Pons (tissue), 1 donor: ENCODE measurements at regions not wholly inside any gene's neighbourhood (a gene's known extent, or its start where the extent isn't known, plus 50 kb on each side); places are given as distances from the start of the nearest gene placed in this dataset.
"Not testable (repeated sequence)": the region's sequence is repeated elsewhere in the genome, so short reads cannot be mapped to it uniquely, and the experiment has no call there.

Experiments
- DNase-seq: peaks from one replicate; pipeline ENCODE4 v3.0.0-alpha.2; 2016; ENCODE audit warnings: low spot score

DNA sequence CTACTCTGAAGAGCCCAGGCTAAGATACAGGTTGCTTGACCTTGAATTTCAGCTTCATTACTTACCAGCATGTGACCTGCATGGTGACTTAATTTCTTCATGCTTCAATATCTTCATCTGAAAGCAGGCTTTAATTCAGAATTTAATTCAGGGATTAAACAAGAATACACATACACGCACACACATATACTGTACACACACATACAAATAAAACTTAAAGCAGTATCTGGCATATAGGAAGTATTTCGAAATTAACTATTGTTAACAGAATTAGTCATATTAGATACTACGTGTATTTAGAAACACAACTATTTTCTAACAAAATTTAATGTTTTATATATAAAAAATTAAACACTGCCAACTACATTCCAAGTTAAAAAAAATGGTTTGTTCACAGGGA lies 640.3 kb downstream of the SLC6A15 start:
- DNase-seq: no peak

DNA sequence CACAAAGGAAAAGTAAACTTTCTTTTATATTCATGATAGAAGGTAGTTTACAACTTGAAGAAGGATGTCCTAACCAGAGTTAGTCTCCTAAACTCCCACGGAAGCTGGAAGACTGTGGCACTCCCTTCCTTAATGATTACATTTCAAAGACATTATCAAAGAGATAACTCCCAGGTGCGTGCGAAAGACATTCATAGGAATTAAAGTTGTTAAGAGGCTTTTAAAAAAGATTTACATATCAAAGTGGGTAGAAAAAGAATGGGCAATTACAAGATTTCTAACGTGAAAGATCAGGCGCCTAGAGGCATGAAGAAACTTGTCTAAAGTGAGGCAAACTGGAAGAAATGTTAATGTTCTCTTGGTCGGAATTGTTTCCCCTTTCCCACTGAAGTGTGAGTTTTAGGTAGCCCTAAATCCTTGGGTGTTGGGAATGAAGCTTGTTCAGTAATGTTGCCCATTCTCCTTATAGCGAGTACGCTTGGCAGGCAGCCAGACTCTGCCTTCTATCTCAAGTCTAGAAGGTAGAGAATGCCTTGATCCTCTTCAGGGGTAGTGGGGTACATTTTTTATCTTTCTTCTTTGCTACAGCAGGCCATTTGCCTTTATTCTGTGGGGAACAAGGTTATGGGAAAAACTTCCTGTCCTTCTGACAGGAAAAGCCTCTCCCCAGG lies 642.0 kb downstream of the SLC6A15 start:
- no peak for DNase-seq

DNA sequence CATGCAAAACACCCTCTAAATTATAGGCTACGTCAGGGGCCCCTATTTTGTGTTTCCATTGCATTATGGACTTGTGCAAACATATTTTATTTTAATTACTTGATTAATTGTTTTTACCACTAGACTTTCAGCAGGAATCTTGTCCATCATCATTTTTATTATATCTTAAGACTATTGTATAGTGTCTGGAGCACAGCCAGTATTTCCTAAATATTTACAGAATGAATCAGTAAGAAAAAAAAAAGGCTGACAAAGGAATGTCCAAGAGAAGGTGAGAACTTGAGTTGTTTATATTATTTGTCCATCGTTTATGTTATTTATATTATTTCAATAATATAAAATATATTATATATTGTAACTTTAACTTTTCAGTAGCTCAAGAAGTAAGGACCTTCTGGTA lies 664.7 kb downstream of the SLC6A15 start:
- DNase-seq: no peak

GRCh38 chr12:84243686-84244085 lies 668.9 kb downstream of the SLC6A15 start:
- DNase-seq: no peak

DNA sequence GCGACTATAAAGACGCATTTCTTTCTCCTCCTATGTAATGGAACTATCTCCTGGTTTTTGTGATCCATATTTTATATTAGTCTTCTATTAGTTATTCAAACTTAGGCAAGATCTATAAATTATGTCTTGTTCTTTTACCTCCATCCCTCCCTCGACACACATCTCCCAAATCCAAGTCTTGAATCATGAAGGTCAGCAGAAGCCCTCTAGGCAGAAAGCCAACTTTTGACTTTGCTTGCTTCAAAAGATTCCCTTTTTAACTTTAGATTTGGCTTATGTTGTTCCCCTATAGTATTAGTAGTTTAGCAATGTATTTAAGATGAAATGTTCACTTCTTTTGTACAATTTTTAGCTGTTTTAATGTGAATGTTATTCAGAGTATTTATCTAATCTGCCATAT lies 689.8 kb downstream of the SLC6A15 start:
- no peak for DNase-seq

- no peak for DNase-seq
Observed at GRCh38 chr12:84218406-84218805, 694.2 kb downstream of the SLC6A15 start.

DNA sequence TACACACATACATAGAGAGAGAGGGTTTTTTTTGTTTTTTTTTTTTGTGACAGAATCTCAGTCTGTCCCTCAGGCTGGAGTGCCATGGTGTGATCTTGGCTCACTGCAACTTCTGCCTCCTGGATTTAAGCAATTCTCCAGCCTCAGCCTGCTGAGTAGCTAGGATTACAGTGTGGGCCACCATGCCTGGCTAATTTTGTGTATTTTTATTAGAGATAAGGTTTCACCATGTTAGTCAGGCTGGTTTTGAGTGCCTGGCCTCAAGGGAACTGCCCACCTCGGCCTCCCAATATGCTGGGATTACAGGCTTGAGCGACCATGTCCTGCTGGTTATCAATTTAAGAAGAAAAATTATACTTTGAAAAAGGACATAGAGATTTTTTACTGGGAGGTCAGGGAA lies 710.6 kb downstream of the SLC6A15 start:
- no peak for DNase-seq

DNA sequence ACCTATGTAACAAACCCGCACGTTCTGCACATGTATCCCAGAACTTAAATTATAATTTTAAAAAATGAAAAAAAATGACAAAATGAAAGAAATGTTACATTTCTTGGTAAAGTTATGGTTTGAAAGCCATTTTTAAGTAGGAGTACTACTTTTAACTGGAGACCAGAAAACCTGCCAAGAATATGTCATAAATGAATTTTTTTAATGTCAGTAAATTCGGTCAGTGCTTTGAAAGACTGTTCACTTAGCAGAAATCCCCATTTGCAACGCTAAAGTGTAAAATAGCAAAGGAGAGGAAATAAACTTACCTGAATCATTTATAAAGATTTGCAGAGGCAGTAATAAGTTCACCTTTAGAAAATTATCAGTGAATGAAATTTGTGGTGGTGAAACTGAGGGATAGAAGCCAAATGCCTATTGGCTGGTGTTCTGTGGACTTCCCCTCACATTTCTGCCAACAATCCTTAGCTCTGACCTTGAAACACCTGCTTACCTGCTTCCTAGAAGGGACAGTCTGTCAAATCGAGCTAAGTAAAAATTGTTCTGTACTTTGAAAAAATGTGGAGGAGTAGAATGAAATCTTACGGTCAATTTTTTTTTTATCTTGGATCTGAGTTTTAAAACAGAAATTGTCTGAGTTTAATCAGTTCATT lies 714.2 kb downstream of the SLC6A15 start:
- DNase-seq: peak; percentile 27

DNA sequence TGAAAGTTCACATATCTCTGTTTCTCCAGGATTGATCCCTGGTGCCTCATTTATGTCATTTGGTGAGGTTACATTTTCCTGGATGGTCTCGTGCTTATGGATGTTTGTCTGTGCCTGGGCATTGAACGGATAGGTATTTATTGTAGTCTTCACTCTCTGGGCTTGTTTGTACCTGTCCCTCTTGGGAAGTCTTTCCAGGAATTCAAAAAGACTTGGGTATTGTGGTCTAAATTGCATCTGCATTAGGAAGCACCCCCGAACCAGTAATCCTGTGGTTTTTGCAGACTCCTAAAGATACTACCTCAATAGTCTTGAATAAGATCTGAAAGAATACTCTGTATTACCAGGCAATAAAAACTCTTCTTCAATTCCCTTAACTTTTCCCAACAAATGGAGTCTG lies 720.8 kb downstream of the SLC6A15 start:
- no peak for DNase-seq

DNA sequence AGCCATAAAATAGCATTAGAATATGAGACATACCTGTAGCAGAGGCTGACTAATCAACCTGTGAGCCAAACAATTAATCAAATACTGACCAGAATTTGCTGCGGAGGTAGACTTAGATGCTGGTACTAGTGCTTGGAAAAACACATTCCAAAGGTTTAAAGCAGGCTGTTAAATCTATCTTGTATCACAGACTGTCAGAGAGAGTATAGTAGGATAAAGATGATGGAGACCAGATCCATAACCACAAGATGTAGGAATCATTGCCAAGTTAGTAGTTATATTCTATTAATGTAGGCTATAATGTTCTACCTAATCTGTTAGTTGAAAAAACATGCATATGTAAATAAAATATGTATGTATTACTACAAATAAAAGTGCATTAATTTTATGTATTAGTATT lies 726.2 kb downstream of the SLC6A15 start:
- DNase-seq: no peak

DNA sequence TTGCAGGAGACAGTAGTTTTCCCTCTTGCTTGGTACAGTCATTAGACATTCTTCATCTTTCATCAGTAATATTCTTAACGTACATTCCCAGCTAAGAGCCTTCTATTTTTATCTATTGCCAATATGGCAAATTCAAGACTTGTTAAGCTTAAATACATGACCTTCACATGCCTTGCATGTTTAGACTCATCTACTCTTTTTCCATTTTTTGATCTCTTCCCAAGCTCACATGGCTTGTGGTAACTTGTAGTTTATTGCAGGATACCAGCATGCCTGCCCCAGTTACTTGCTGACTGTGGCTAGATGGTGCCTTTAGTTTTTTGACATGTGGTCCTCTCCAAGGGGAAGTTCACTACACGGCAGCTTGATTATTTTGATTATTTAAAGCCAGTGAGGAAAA lies 729.0 kb downstream of the SLC6A15 start:
- DNase-seq: no peak

- no peak for DNase-seq
Observed at GRCh38 chr12:84174115-84174514, 738.5 kb downstream of the SLC6A15 start.

GRCh38 chr12:84172823-84173424 lies 739.7 kb downstream of the SLC6A15 start:
- DNase-seq: no peak

GRCh38 chr12:84166812-84167211 lies 745.8 kb downstream of the SLC6A15 start:
- no peak for DNase-seq

GRCh38 chr12:84165998-84166571 lies 746.5 kb downstream of the SLC6A15 start:
- no peak for DNase-seq

DNA sequence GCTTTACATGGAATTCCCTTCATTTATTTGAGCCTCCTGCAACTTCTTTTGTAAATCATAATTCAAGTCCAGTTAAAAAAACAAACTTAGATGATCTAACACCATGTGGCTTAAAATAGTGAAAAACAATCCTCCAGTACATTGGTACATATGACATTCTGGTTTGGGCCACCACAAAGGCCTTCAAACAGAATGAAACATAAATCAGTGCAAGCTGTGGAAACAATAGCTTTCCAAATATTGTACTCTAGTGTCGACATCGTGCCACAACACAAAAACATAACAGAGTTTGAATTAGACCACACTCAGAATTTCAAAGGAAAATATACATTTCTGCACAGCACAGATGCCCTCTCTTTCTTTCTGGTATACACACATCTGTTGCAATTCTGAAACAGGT lies 751.3 kb downstream of the SLC6A15 start:
- DNase-seq: no peak

- DNase-seq: no peak
Observed at GRCh38 chr12:84159260-84159659, 753.3 kb downstream of the SLC6A15 start.

- DNase-seq: no peak
Observed at GRCh38 chr12:84157170-84157569, 755.4 kb downstream of the SLC6A15 start.

DNA sequence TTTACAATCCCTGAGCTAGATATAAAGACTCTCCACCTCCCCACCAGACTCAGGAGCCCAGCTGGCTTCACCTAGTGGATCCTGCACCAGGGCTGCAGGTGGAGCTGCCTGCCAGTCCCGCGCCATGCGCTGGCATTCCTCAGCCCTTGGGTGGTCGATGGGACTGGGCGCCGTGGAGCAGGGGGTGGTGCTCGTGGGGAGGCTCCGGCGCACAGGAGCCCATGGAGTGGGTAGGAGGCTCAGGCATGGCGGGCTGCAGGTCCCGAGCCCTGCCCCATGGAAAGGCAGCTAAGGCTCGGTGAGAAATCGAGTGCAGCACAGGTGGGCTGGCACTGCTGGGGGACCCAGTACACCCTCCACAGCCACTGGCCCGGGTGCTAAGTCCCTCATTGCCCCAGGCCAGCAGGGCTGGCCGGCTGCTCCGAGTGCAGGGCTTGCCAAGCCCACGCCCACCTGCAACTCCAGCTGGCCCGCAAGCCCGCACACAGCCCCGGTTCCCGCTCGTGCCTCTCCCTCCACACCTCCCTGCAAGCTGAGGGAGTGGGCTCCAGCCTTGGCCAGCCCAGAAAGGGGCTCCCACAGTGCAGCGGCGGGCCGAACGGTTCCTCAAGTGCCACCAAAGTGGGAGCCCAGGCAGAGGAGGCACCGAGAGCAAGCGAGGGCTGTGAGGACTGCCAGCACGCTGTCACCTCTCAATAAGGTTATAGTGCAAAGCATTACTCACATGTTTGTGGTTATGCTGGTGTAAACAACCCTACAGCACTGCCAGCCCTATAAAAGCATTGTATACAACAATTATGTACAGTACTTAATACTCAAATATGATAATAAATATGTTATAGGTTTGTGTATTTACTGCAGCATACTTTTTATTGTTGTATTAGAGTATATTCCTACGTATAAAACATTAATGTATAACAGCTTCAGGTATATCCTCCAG lies 757.3 kb downstream of the SLC6A15 start:
- not testable (repeated sequence) for DNase-seq

DNA sequence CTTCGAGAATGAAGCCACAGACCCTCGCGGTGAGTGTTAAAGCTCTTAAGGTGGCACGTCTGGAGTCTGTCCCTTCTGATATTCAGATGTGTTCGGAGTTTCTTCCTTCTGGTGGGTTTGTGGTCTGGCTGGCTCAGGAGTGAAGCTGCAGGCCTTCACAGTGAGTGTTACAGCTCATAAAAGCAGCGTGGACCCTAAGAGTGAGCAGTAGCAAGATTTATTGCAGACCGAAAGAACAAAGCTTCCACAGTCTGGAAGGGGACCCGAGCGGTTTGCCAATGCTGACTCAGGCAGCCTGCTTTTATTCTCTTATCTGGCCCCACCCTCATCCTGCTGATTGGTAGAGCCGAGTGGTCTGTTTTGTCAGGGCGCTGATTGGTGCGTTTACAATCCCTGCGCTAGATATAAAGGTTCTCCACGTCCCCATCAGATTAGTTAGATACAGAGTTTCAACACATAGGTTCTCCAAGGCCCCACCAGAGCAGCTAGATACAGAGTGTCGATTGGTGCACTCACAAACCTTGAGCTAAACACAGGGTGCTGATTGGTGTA lies 758.1 kb downstream of the SLC6A15 start:
- DNase-seq: not testable (repeated sequence)

DNA sequence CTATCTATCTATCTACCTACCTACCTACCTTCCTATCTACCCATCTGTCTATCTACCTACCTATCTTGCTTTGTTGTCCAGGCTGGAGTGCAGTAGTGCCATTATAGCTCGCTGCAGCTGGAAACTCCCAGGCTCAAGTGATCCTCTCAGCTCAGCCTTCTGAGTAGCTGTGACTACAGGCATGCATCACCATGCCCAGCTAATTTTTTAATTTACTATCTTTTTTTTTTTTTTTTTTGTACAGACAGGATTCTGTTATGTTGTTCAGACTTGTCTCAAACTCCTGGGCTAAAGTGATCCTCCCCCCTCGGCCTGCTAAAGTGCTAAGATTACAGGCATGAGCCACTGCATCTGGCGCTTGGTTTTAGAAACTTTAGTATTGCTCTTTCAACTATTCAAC lies 762.4 kb downstream of the SLC6A15 start:
- DNase-seq: no peak

DNA sequence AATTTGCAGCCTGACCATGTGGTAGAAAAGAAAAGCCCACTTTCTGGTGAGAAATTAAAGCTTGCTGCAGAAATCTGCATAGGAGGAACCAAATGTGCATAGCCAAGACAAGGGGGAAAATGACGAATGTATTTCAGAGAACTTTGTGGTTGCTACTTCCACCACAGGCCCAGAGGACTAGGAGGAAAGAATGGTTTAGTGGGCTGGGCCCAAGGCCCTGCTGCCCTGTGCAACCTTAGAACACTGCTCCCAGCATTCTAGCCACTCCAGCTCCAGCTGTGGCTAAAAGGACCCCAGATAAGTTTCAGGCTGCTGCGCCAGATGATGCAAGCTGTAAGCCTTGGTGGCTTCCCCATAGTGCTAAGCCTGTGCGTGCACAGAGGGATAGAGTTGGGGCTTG lies 764.3 kb downstream of the SLC6A15 start:
- DNase-seq: no peak
